ENCODE measurements at regions not wholly inside any gene's neighbourhood (a gene's known extent, or its start where the extent isn't known, plus 50 kb on each side); places are given as distances from the start of the nearest gene placed in this dataset.

- TF ChIP-seq RAD21 (IDR thresholded peaks at IDR 0.05; ENCODE audit: low read depth) (no peak), TCF12 (IDR thresholded peaks at IDR 0.05; ENCODE audit: low read depth) (no peak), ZBTB7A (IDR thresholded peaks at IDR 0.05; ENCODE audit: low read depth) (no peak), TEAD4 (IDR thresholded peaks at IDR 0.05) (no peak), REST (IDR thresholded peaks at IDR 0.05; ENCODE audit: low read depth) (no peak), NFIC (IDR thresholded peaks at IDR 0.05) (no peak), TAF1 (IDR thresholded peaks at IDR 0.05; ENCODE audit: low read depth) (no peak), YY1 (IDR thresholded peaks at IDR 0.05; ENCODE audit: low read depth) (no peak), USF1 (IDR thresholded peaks at IDR 0.05) (no peak), CEBPB (IDR thresholded peaks at IDR 0.05) (no peak), MAX (IDR thresholded peaks at IDR 0.05) (no peak), EP300 (IDR thresholded peaks at IDR 0.05; ENCODE audit: borderline replicate concordance) (no peak), FOXM1 (IDR thresholded peaks at IDR 0.05; ENCODE audit: borderline replicate concordance, low read depth) (no peak), CREB1 (IDR thresholded peaks at IDR 0.05; ENCODE audit: low read depth) (no peak), EGR1 (IDR thresholded peaks at IDR 0.05) (no peak)
These were observed 64.0 kb upstream of the CLDN14 start for GRCh38 chr21:36543924-36544323.

- no peak for TF ChIP-seq TAF1 (IDR thresholded peaks at IDR 0.05; ENCODE audit: low read depth)
- TF ChIP-seq ZBTB7A (IDR thresholded peaks at IDR 0.05; ENCODE audit: low read depth), result no peak
- TF ChIP-seq YY1 (IDR thresholded peaks at IDR 0.05; ENCODE audit: low read depth), result no peak
- no peak for TF ChIP-seq EGR1 (IDR thresholded peaks at IDR 0.05)
These were observed 64.6 kb upstream of the CLDN14 start for GRCh38 chr21:36544545-36544944.

- TF ChIP-seq REST (IDR thresholded peaks at IDR 0.05; ENCODE audit: low read depth), result no peak
- no peak for TF ChIP-seq USF1 (IDR thresholded peaks at IDR 0.05)
- TF ChIP-seq NFIC (IDR thresholded peaks at IDR 0.05), result no peak
- no peak for TF ChIP-seq FOXM1 (IDR thresholded peaks at IDR 0.05; ENCODE audit: borderline replicate concordance, low read depth)
- TF ChIP-seq EGR1 (IDR thresholded peaks at IDR 0.05), result no peak
- TF ChIP-seq YY1 (IDR thresholded peaks at IDR 0.05; ENCODE audit: low read depth), result no peak
- no peak for TF ChIP-seq CEBPB (IDR thresholded peaks at IDR 0.05)
- TF ChIP-seq MAX (IDR thresholded peaks at IDR 0.05), result no peak
- no peak for TF ChIP-seq TCF12 (IDR thresholded peaks at IDR 0.05; ENCODE audit: low read depth)
These were observed 66.0 kb upstream of the CLDN14 start for GRCh38 chr21:36545776-36546511.

DNA sequence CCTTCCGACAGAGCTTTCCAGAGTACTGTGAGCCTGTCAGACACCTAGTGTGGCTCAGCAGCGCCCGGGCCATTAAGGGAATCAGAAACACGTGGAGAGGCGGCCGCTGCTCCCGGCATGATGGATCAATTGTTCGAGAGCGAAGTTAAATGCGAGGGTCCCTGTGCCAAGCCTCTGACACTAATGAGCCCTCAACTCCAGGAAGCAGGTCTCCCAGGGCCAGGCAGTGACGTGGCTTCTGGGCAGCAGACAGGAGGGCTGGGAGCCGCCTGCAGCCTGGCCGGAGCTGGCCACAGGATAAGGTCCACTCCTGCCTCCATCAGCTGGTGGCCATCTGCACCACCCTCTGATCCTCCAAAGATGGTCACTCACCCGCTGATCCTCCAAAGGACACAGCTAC is 67.5 kb upstream of the CLDN14 start:
- TF ChIP-seq EGR1 (IDR thresholded peaks at IDR 0.05) (no peak), NFIC (IDR thresholded peaks at IDR 0.05) (no peak), USF1 (IDR thresholded peaks at IDR 0.05) (no peak), MAX (IDR thresholded peaks at IDR 0.05) (no peak), CREB1 (IDR thresholded peaks at IDR 0.05; ENCODE audit: low read depth) (no peak)

DNA sequence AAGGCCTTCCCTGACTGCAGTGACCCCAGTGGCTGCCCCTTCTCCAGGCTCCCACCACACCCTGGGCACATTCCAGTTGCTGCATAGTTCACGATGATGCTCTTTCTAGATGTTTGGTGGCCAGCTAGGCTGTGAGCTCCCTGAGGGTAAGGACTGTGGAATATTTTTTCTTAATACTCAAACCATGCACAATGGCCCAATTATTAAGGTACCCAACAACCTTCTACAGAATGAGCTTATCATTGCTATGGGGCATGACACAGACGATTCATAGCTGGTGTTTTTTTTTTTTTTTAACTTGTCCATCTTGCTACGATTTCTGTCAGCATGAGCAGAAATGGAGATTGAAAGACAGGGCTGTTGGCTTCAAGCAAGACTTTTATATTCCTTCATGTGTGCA is 68.9 kb upstream of the CLDN14 start:
- TF ChIP-seq TAF1 (IDR thresholded peaks at IDR 0.05; ENCODE audit: low read depth) (no peak), EP300 (IDR thresholded peaks at IDR 0.05; ENCODE audit: borderline replicate concordance) (no peak), USF1 (IDR thresholded peaks at IDR 0.05) (no peak), ZBTB7A (IDR thresholded peaks at IDR 0.05; ENCODE audit: low read depth) (no peak), YY1 (IDR thresholded peaks at IDR 0.05; ENCODE audit: low read depth) (no peak), NFIC (IDR thresholded peaks at IDR 0.05) (no peak), CEBPB (IDR thresholded peaks at IDR 0.05) (no peak), EGR1 (IDR thresholded peaks at IDR 0.05) (no peak), MAX (IDR thresholded peaks at IDR 0.05) (no peak), TEAD4 (IDR thresholded peaks at IDR 0.05) (no peak), TCF12 (IDR thresholded peaks at IDR 0.05; ENCODE audit: low read depth) (no peak), RAD21 (IDR thresholded peaks at IDR 0.05; ENCODE audit: low read depth) (no peak), FOXM1 (IDR thresholded peaks at IDR 0.05; ENCODE audit: borderline replicate concordance, low read depth) (no peak), REST (IDR thresholded peaks at IDR 0.05; ENCODE audit: low read depth) (no peak), CREB1 (IDR thresholded peaks at IDR 0.05; ENCODE audit: low read depth) (no peak)
